Type B pancreatic cell (in vitro differentiated cells): ENCODE measurements at regions not wholly inside any gene's neighbourhood (a gene's known extent, or its start where the extent isn't known, plus 50 kb on each side); places are given as distances from the start of the nearest gene placed in this dataset.

Experiments used
- DNase-seq: peaks from one replicate; pipeline ENCODE4 v3.0.0; 2021; ENCODE audit warnings: mixed read lengths; ENCODE audit not compliant: unreplicated experiment; ENCODE audit errors: extremely low spot score
- H3K27ac Mint-ChIP-seq: 2 replicates; pipeline ENCODE4 v1.8.0; 2021; ENCODE audit warnings: mild to moderate bottlenecking, mixed read lengths
- H3K27me3 Mint-ChIP-seq: 2 replicates; pipeline ENCODE4 v1.8.0; 2021; ENCODE audit warnings: mixed read lengths
- H3K36me3 Mint-ChIP-seq: 2 replicates; pipeline ENCODE4 v1.8.0; 2021; ENCODE audit warnings: mixed read lengths
- H3K4me1 Mint-ChIP-seq: one replicate; pipeline ENCODE4 v1.8.0; 2021; ENCODE audit warnings: mixed read lengths; ENCODE audit not compliant: unreplicated experiment
- H3K4me3 Mint-ChIP-seq: 2 replicates; pipeline ENCODE4 v1.8.0; 2021; ENCODE audit warnings: mild to moderate bottlenecking, mixed read lengths
- H3K9me3 Mint-ChIP-seq: 2 replicates; pipeline ENCODE4 v1.8.0; 2021; ENCODE audit warnings: mixed read lengths
- CTCF ChIP-seq: fragments of 200-600 bp; sonication (generic); conservative IDR thresholded peaks from 2 replicates; pipeline ENCODE4 v1.5.0; 2021; ENCODE audit warnings: antibody characterized with exemption, mild to moderate bottlenecking

- H3K36me3 Mint-ChIP-seq, result no peaks in the 10 kb centered on the region
- no peak for TF ChIP-seq CTCF
- H3K9me3 Mint-ChIP-seq, result no peaks in the 10 kb centered on the region
- H3K27ac Mint-ChIP-seq, result no peak overlapping the region
- no peak for DNase-seq
- peaks cover 11% of the 10 kb centered on the region for H3K27me3 Mint-ChIP-seq
- no peak overlapping the region for H3K4me3 Mint-ChIP-seq
- H3K4me1 Mint-ChIP-seq, result peaks cover 5% of the 10 kb centered on the region
Measured at GRCh38 chr15:96595951-96596350, 265.5 kb downstream of the NR2F2 start.

DNA sequence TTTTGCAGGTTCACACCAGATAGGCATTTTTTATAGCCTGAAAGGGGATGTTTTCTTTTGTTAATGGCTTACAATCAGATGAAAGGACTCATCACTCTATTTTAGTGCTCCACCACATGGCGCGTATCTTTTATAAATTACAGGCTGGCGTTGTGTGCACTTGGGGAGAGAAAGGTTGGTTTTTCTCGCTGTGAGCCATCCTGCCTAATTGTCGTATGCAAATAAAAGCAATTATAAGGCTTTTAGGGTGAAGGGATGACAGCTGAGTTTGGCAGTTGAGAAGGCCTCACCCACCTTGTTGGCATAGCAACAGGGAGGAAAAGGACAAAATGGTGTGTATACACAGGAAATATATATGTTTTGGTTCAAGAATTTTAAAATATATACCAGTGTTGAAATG, 268.0 kb downstream of the NR2F2 start:
- Mint-ChIP-seq H3K27ac (no peak overlapping the region), H3K4me3 (no peak overlapping the region), H3K36me3 (no peaks in the 10 kb centered on the region), H3K4me1 (peaks cover 5% of the 10 kb centered on the region), H3K27me3 (peaks cover 9% of the 10 kb centered on the region), H3K9me3 (no peaks in the 10 kb centered on the region)
- DNase-seq, result no peak
- no peak for TF ChIP-seq CTCF

DNA sequence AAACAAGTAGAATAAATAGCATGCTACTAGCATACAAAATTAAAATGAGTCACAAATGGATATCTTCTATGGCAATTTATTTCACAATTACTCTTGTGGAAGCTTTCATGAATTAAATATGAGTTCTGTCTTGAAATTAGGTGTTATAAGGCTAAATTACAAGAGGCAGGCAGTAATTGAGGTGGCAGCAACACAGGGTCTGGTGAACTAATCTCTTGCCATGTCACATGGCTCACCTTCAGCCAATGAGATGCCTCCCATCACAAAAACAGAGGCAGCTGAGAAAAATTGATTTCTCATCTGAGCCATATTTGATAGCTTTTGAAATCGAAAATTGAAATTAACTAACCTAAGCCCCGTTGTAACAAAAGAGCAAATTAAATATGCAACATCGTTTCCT, 268.8 kb downstream of the NR2F2 start:
- H3K4me3 Mint-ChIP-seq, result no peak overlapping the region
- H3K27ac Mint-ChIP-seq, result no peak overlapping the region
- H3K4me1 Mint-ChIP-seq, result no peaks in the 10 kb centered on the region

GRCh38 chr15:96600350-96600749, 269.9 kb downstream of the NR2F2 start:
- peaks cover 3% of the 10 kb centered on the region for H3K27me3 Mint-ChIP-seq
- H3K27ac Mint-ChIP-seq, result no peak overlapping the region
- H3K4me1 Mint-ChIP-seq, result no peaks in the 10 kb centered on the region
- no peak overlapping the region for H3K4me3 Mint-ChIP-seq
- TF ChIP-seq CTCF, result no peak
- H3K36me3 Mint-ChIP-seq, result no peaks in the 10 kb centered on the region
- no peak for DNase-seq
- H3K9me3 Mint-ChIP-seq, result no peaks in the 10 kb centered on the region

More for the DNA sequence above, 268.8 kb downstream of the NR2F2 start:
- Mint-ChIP-seq H3K36me3 (no peaks in the 10 kb centered on the region), H3K27me3 (peaks cover 9% of the 10 kb centered on the region), H3K9me3 (no peaks in the 10 kb centered on the region)
- TF ChIP-seq CTCF, result no peak
- DNase-seq, result no peak

- no peak for TF ChIP-seq CTCF
- Mint-ChIP-seq H3K27ac (no peak overlapping the region), H3K4me3 (no peak overlapping the region), H3K9me3 (no peaks in the 10 kb centered on the region), H3K36me3 (no peaks in the 10 kb centered on the region), H3K27me3 (peaks cover 6% of the 10 kb centered on the region), H3K4me1 (no peaks in the 10 kb centered on the region)
- DNase-seq, result no peak
Measured at GRCh38 chr15:96606617-96607016, 276.1 kb downstream of the NR2F2 start.

- H3K36me3 Mint-ChIP-seq, result peaks cover 3% of the 10 kb centered on the region
- peaks cover 3% of the 10 kb centered on the region for H3K27me3 Mint-ChIP-seq
- H3K27ac Mint-ChIP-seq, result no peak overlapping the region
- DNase-seq, result no peak
- H3K9me3 Mint-ChIP-seq, result peaks cover 10% of the 10 kb centered on the region
- no peak for TF ChIP-seq CTCF
- no peak overlapping the region for H3K4me3 Mint-ChIP-seq
- no peaks in the 10 kb centered on the region for H3K4me1 Mint-ChIP-seq
Measured at GRCh38 chr15:96610757-96611156, 280.3 kb downstream of the NR2F2 start.
